Muscle layer of duodenum (tissue), 2 donors: ENCODE measurements at regions not wholly inside any gene's neighbourhood (a gene's known extent, or its start where the extent isn't known, plus 50 kb on each side); places are given as distances from the start of the nearest gene placed in this dataset.
"Not testable (repeated sequence)": the region's sequence is repeated elsewhere in the genome, so short reads cannot be mapped to it uniquely, and the experiment has no call there.

Experiments
- H3K27ac ChIP-seq: one replicate; pipeline ENCODE4 v1.7.0; 2013; ENCODE audit warnings: mild to moderate bottlenecking, low read length
- H3K27me3 ChIP-seq: one replicate; pipeline ENCODE4 v1.7.0; 2013; ENCODE audit warnings: low read depth, mild to moderate bottlenecking, control low read depth, low read length
- H3K36me3 ChIP-seq, 2 donors: one replicate each; pipeline ENCODE4 v1.7.0; 2013; ENCODE audit warnings: low read length in 2 of 2, control low read depth in 1 of 2, mild to moderate bottlenecking in 1 of 2; ENCODE audit not compliant: insufficient read depth in 2 of 2, control insufficient read depth in 1 of 2
- H3K4me1 ChIP-seq, 2 donors: one replicate each; pipeline ENCODE4 v1.7.0; 2013; ENCODE audit warnings: low read length in 2 of 2, mild to moderate bottlenecking in 2 of 2, control low read depth in 1 of 2, moderate library complexity in 1 of 2; ENCODE audit not compliant: insufficient read depth in 2 of 2, control insufficient read depth in 1 of 2
- H3K4me3 ChIP-seq, 2 donors: one replicate each; pipeline ENCODE4 v1.7.0; 2013; ENCODE audit warnings: low read length in 2 of 2, low read depth in 1 of 2, mild to moderate bottlenecking in 1 of 2
- H3K9me3 ChIP-seq, 2 donors: one replicate each; pipeline ENCODE4 v1.7.0; 2013; ENCODE audit warnings: low read length in 2 of 2, control low read depth in 1 of 2, mild to moderate bottlenecking in 1 of 2; ENCODE audit not compliant: control insufficient read depth in 1 of 2
- donor health status: healthy.

GRCh38 chr1:57550092-57550491 is 126.2 kb upstream of the DAB1 start:
- no peak overlapping the region for H3K4me3 ChIP-seq
- H3K4me1 ChIP-seq = no peaks in the 10 kb centered on the region
- no peaks in the 10 kb centered on the region for H3K27me3 ChIP-seq
- H3K36me3 ChIP-seq = no peaks in the 10 kb centered on the region
- no peaks in the 10 kb centered on the region for H3K9me3 ChIP-seq
- no peak overlapping the region for H3K27ac ChIP-seq

DNA sequence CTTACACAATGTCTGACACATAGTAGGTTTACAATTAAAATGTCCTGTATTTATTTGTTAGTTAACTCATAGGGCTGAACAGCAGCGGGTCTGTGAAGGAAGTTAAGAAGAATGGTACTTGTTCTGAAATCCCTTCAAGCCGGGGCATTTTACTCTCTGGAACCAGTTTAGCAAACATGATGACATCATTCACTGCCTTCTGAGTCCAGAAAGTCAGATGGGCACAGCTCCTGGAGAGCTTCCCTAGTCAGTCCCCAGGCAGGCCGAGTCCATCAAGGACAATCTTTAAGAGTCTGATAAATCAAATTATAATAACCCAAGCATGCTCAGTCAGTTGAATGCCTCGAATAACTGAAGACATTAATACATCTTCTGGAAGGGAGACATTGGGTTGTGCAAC is 125.4 kb upstream of the DAB1 start:
- Histone ChIP-seq H3K27me3 (no peaks in the 10 kb centered on the region), H3K4me1 (no peaks in the 10 kb centered on the region), H3K27ac (no peak overlapping the region), H3K36me3 (no peaks in the 10 kb centered on the region), H3K4me3 (no peak overlapping the region), H3K9me3 (no peaks in the 10 kb centered on the region)

DNA sequence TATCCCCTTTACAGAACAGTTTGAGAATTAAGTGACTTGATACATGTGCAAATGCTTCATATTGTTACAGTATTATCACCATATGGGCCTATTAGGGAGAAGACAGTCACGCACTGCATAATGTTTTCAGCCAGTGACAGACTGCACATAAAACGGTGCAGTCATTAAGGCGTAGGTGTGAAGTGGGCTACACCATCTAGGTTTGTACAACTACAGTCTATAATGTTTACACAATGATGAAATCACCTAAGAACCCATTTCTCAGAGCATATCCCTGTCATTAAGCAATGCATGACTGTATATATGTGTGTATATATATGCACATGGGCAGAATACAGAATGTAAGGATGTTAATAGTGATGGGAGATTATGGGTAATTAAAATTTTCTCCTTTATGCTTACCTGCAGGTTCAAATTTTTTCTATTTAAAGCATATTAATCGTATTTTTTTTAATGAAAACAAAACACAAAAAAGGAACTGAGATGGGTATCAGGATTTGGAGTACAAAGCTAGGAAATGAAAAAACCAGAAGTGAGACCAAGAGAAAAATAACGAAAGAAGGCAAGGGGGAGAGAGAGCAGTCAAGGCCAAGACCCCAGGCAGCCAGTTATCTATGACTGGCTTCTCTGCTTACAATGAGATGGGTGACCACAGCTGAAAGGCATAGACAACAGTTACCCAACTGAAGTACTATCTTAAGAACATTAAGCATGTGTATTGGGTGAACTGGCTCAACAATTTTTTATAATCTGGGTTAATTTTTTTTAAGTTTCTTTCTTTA is 122.9 kb upstream of the DAB1 start:
- Histone ChIP-seq H3K36me3 (no peaks in the 10 kb centered on the region), H3K9me3 (no peaks in the 10 kb centered on the region), H3K4me3 (no peak overlapping the region), H3K4me1 (no peaks in the 10 kb centered on the region), H3K27ac (no peak overlapping the region), H3K27me3 (no peaks in the 10 kb centered on the region)

DNA sequence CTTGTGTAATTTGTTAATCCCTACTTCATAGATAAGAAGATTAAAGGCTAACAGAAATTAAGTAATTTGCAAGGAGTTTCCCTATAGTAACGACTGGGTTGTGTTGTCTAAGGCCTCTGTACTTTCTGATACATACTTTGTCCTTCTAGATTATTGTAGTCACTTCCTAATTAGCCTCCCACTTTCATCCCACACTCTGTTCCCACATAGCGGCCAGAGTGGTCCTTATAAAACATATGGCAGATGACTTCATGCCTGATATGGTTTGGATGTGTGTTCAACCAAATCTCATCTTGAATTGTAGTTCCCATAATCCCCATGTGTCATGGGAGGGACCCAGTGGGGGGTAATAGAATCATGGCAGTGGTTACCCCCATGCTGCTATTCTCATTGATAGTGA is 120.5 kb upstream of the DAB1 start:
- Histone ChIP-seq H3K36me3 (no peaks in the 10 kb centered on the region), H3K27ac (no peak overlapping the region), H3K9me3 (no peaks in the 10 kb centered on the region), H3K27me3 (no peaks in the 10 kb centered on the region), H3K4me1 (no peaks in the 10 kb centered on the region), H3K4me3 (no peak overlapping the region)

DNA sequence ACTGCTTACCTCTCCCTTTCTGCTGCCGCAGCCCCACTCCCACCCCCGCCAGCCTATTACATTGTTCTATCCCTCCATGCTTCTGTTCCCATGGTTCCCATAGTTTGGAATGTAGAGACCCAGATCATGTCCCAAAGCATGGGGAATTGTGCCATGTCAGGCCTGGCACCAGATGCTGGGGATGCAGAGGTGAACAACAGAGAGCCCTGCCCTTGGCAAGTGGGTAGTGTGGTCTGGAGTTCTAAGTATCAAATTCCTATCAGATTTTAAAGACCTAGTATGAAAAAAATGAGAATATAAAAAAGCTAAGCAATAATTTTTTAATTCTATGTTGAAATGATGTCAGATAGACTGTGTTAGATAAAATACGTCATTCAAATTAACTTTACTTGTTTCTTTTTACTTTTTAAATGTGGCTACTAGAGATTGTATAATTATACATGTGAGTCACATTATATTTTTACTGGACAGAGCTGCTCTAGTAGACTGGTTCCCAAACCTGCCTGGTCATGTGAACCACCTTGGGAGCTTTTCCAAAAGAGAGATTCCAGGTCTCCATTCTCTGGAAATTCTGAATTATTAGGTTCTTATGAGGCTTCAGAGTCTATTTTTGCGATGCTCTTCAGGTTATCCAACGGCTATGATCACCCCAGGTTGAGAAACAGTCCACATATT is 113.0 kb upstream of the DAB1 start:
- Histone ChIP-seq H3K27ac (no peak overlapping the region), H3K36me3 (no peaks in the 10 kb centered on the region), H3K4me1 (no peaks in the 10 kb centered on the region), H3K9me3 (no peaks in the 10 kb centered on the region), H3K4me3 (no peak overlapping the region), H3K27me3 (no peaks in the 10 kb centered on the region)

GRCh38 chr1:57532299-57532698 is 108.4 kb upstream of the DAB1 start:
- Histone ChIP-seq H3K27ac (no peak overlapping the region), H3K27me3 (no peaks in the 10 kb centered on the region), H3K9me3 (no peaks in the 10 kb centered on the region), H3K4me3 (no peak overlapping the region), H3K36me3 (no peaks in the 10 kb centered on the region), H3K4me1 (no peaks in the 10 kb centered on the region)

DNA sequence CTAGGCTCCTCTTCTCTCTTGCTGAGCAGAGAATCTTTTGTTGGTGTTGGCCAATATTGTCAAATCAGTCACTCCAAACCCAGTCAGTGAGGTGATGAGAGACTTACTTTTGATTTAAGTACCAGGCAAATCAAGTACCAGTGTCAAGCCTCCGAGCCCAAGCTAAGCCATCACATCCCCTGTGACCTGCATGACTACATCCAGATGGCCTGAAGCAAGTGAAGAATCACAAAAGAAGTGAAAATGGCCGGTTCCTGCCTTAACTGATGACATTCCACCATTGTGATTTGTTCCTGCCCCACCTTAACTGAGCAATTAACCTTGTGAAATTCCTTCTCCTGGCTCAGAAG is 107.0 kb upstream of the DAB1 start:
- H3K9me3 ChIP-seq, H3K27me3 ChIP-seq, H3K36me3 ChIP-seq, H3K4me1 ChIP-seq, H3K4me3 ChIP-seq, H3K27ac ChIP-seq: not testable (repeated sequence)

- H3K36me3 ChIP-seq = no peaks in the 10 kb centered on the region
- H3K4me1 ChIP-seq = no peaks in the 10 kb centered on the region
- H3K9me3 ChIP-seq = no peaks in the 10 kb centered on the region
- H3K4me3 ChIP-seq = no peak overlapping the region
- no peak overlapping the region for H3K27ac ChIP-seq
- no peaks in the 10 kb centered on the region for H3K27me3 ChIP-seq
These were observed 106.5 kb upstream of the DAB1 start for GRCh38 chr1:57530206-57530910.

DNA sequence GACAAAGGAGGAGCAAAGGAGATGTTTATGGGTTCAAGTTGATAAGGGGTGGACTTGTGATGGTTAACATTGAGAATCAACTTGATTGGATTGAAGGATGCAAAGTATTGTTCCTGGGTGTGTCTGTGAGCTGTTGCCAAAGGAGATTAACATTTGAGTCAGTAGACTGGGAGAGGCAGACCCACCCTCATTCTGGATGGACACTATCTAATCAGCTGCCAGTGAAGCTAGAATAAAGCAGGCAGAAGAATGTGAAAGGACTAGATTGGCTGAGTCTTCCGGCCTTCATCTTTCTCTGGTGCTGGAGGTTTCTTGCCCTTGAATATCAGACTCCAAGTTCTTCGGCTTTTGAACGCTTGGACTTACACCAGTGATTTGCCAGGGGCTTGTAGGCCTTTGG is 98.7 kb upstream of the DAB1 start:
- no peak overlapping the region for H3K4me3 ChIP-seq
- H3K4me1 ChIP-seq = no peaks in the 10 kb centered on the region
- H3K9me3 ChIP-seq = no peaks in the 10 kb centered on the region
- no peaks in the 10 kb centered on the region for H3K36me3 ChIP-seq
- no peaks in the 10 kb centered on the region for H3K27me3 ChIP-seq
- H3K27ac ChIP-seq = no peak overlapping the region

- Histone ChIP-seq H3K27me3 (no peaks in the 10 kb centered on the region), H3K27ac (no peak overlapping the region), H3K36me3 (no peaks in the 10 kb centered on the region), H3K4me1 (no peaks in the 10 kb centered on the region), H3K4me3 (no peak overlapping the region), H3K9me3 (no peaks in the 10 kb centered on the region)
These were observed 97.1 kb upstream of the DAB1 start for GRCh38 chr1:57520743-57521515.

GRCh38 chr1:57518496-57518895 is 94.6 kb upstream of the DAB1 start:
- Histone ChIP-seq H3K27ac (no peak overlapping the region), H3K4me1 (no peaks in the 10 kb centered on the region), H3K9me3 (no peaks in the 10 kb centered on the region), H3K36me3 (no peaks in the 10 kb centered on the region), H3K27me3 (no peaks in the 10 kb centered on the region), H3K4me3 (no peak overlapping the region)
